ENCODE measurements at regions not wholly inside any gene's neighbourhood (a gene's known extent, or its start where the extent isn't known, plus 50 kb on each side); places are given as distances from the start of the nearest gene placed in this dataset.
"Not testable (repeated sequence)": the region's sequence is repeated elsewhere in the genome, so short reads cannot be mapped to it uniquely, and the experiment has no call there.

- DNase-seq (ENCODE audit: low spot score), result no peak
Measured at GRCh38 chr1:119253366-119253765, 112.9 kb upstream of the WARS2 start.

DNA sequence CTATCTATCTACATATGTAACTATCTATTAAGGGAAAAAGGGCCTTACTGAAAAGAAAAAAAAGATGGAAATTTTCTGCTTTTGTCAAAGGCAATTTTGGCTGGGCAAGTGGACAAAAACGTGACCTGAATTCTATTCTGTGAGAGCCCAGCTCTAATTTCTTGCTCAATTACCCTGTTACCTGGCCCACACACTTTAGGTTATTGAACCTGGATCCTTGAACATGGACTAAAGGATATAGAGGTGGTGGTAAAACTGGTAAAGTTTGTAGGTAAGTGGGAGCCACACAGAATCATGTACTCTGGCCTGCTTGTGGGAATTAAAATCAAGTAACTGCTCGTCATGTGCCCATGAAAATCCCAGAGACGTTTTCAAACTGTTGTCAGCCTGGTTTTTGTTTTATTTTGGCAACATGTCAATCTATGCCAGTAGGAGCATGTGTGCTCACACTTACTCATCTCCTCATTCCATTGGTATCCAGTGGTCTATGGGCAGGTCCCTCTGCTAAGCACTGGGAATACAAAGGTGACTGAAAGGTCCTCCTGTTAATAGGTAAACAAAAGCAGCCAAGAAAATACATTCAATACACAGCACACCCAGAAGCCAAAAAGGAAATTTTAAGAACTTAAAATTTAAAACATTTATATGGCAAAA is 113.7 kb upstream of the WARS2 start:
- DNase-seq (ENCODE audit: low spot score), result no peak

- DNase-seq (ENCODE audit: low spot score), result not testable (repeated sequence)
Measured at GRCh38 chr1:119256089-119256488, 112.5 kb upstream of the HAO2 start.

- DNase-seq (ENCODE audit: low spot score), result no peak
Measured at GRCh38 chr1:119260506-119260905, 108.1 kb upstream of the HAO2 start.

DNA sequence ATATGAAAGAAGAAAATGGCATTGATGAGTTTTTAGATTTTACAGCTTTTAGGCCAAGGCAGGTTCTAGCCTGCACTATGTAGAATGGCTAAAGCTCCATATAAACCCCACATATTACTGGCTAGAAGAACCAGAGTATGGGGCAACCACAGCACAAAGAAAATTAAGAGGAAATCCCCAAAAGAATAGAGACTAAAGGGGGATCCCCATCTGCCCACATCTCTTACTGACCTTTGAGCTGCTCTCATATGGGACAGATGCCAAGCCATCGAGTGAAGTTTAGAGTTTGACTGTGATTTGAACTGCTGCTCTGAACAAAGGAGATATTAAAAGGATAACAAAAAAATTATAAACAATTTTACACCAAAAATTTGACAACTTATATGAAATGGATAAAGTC is 102.2 kb upstream of the HAO2 start:
- no peak for DNase-seq (ENCODE audit: low spot score)

GRCh38 chr1:119266858-119267257 is 101.7 kb upstream of the HAO2 start:
- DNase-seq (ENCODE audit: low spot score), result no peak

GRCh38 chr1:119267288-119267687 is 101.3 kb upstream of the HAO2 start:
- DNase-seq (ENCODE audit: low spot score), result not testable (repeated sequence)

- DNase-seq (ENCODE audit: low spot score), result no peak
Measured at GRCh38 chr1:119268879-119269278, 99.7 kb upstream of the HAO2 start.

GRCh38 chr1:119275145-119276134 is 93.1 kb upstream of the HAO2 start:
- DNase-seq (ENCODE audit: low spot score), result peak; percentile 31

GRCh38 chr1:119276558-119276957 is 92.0 kb upstream of the HAO2 start:
- no peak for DNase-seq (ENCODE audit: low spot score)

DNA sequence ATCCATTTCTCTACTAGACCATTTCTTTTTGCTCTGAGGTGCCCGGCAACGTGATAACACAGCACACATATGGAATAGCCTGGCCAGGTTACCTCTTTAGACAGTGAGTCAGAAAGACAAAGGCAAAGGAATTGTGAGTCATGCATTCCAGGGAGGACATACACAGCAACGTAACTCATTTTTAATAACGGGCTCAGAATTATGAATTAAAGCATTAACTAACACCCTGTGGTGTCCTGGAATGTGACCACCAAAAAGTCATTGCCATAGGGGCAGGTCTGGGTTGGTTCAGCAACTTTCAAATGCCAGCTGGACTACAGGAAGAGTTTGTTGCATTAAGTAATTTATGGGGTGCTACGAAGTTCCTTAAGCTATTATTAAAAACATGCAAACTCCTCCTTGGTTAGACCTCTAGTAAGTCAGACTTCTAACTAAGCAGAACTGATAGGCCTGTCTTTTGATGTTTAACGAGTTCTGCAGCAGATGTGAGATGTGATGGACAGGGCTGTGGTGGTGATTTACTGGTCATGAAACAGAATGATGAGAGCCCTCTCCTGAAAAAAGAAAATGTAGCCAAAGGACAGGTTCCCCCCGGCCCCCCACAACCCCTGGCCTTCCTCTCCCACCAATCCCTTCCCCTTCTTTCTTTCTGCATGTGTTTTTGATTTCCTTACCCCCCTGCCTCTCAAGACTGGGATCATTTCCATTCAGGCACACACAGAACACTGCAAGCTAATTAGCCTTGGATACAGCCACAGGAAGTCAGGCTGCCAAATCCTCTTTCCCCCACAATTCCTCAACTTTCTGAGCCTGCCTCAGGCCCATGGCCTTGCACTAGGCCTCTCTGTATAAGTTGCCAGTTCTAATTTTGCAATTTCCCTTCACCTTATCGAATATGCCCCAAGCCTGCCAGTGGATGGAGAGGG is 88.9 kb upstream of the HAO2 start:
- no peak for DNase-seq (ENCODE audit: low spot score)

- DNase-seq (ENCODE audit: low spot score), result no peak
Measured at GRCh38 chr1:119285482-119285881, 83.1 kb upstream of the HAO2 start.

GRCh38 chr1:119286587-119287181 is 81.9 kb upstream of the HAO2 start:
- DNase-seq (ENCODE audit: low spot score), result peak; percentile 29

DNA sequence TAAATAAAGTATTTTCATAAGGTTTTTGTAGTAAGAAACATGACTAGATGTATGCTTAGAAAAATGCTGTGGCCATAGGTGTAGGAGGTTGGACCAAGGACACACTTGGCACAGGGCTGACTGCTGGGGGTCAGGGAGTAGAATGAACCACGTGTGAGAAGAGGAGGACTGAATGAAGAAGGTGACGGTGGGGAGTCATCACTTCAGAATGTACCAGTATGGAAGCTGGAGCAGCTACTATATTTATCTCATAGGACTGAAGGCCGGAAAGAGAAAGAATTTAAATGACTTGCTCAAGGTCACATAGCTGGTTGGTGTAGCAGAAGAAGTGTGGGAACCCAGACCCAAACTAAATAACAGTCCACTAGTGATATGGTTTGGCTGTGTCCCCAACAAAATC is 79.8 kb upstream of the HAO2 start:
- no peak for DNase-seq (ENCODE audit: low spot score)

GRCh38 chr1:119290297-119290696 is 78.3 kb upstream of the HAO2 start:
- no peak for DNase-seq (ENCODE audit: low spot score)

- DNase-seq (ENCODE audit: low spot score), result no peak
Measured at GRCh38 chr1:119291611-119292206, 76.9 kb upstream of the HAO2 start.

- no peak for DNase-seq (ENCODE audit: low spot score)
Measured at GRCh38 chr1:119293797-119294196, 74.8 kb upstream of the HAO2 start.

GRCh38 chr1:119294199-119294598 is 74.4 kb upstream of the HAO2 start:
- DNase-seq (ENCODE audit: low spot score), result no peak

GRCh38 chr1:119294722-119295121 is 73.9 kb upstream of the HAO2 start:
- DNase-seq (ENCODE audit: low spot score), result no peak

DNA sequence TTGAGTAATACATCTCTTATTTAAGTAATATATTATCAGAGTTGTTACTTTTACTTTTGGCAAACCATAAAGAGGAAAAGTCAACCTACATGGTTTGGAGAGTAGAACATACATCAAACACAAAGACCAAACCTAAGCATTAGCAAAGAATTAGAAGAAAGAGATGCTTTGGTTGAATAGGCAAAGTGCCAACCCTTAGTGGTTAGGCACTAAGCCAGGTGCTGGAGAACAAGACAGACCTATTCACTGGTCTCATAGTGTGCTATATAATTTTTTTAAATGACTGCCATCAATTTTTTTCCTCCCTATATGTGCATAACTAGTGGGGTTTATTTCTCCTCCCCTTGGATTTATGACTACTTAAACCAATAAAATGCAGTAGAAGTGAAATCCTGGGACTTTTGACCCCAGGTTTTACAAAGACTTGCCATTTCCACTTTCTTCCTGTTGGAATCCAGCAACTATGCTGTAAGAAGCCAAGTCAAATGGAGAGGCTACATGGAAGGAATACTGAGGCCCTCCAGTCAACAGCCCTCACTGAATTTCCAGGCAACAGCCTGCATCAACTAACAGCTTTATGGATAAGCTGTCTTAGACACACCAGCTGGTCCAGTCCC is 69.8 kb upstream of the HAO2 start:
- DNase-seq (ENCODE audit: low spot score), result no peak

All from SK-N-DZ (cell line).